ENCODE measurements at regions not wholly inside any gene's neighbourhood (a gene's known extent, or its start where the extent isn't known, plus 50 kb on each side); places are given as distances from the start of the nearest gene placed in this dataset.

DNA sequence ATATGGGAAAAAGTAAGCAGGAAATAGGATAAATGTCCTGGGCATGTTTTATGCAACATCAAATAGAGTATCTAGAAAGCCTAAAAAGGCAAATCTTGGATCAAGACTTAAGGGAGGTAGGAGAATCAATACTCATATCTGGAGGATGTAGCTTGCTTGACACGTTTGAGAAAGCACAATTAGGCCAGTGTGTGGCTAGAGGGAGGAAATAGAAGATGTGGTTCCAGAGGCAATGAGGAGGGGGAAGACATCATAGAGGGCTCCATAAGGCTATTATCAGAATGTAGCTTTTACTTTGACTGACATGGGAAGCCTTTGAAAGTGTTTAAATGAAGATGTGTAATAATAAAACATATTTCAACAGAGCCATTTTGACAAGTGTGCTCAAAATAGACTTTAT is 200.7 kb upstream of the CDH12 start:
- TF ChIP-seq, protein P1, sequence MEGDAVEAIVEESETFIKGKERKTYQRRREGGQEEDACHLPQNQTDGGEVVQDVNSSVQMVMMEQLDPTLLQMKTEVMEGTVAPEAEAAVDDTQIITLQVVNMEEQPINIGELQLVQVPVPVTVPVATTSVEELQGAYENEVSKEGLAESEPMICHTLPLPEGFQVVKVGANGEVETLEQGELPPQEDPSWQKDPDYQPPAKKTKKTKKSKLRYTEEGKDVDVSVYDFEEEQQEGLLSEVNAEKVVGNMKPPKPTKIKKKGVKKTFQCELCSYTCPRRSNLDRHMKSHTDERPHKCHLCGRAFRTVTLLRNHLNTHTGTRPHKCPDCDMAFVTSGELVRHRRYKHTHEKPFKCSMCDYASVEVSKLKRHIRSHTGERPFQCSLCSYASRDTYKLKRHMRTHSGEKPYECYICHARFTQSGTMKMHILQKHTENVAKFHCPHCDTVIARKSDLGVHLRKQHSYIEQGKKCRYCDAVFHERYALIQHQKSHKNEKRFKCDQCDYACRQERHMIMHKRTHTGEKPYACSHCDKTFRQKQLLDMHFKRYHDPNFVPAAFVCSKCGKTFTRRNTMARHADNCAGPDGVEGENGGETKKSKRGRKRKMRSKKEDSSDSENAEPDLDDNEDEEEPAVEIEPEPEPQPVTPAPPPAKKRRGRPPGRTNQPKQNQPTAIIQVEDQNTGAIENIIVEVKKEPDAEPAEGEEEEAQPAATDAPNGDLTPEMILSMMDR (IDR thresholded peaks at IDR 0.05; ENCODE audit: low read depth, low read length): no peak
- in situ Hi-C loops (cut with HindIII; ENCODE audit: low sequenced_read_pairs): no loop called here
- no peak overlapping the region for H3K4me3 ChIP-seq (ENCODE audit: low read depth, low read length)
- DNase-seq (ENCODE audit: low read depth, low spot score): no peak

DNA sequence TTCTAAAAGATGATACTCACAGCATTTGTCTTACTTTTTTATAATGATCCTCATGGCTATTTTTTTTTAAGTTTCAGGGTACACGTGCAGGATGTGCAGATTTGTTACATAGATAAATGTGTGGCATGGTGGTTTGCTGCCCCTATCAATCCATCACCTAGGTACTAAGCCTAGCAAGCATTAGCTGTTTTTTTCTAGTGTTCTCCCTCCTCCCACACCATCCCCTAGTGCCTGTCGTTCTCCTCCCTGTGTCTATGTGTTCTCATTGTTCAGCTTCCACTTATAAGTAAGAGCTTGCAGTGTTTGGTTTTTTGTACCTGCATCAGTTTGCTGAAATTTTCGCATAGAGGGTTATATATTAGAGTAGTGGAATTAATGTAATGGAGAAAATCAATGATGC is 189.1 kb upstream of the CDH12 start:
- H3K4me3 ChIP-seq (ENCODE audit: low read depth, low read length): no peak overlapping the region
- TF ChIP-seq, protein P1 (IDR thresholded peaks at IDR 0.05; ENCODE audit: low read depth, low read length): no peak
- no peak for DNase-seq (ENCODE audit: low read depth, low spot score)
- in situ Hi-C loops (cut with HindIII; ENCODE audit: low sequenced_read_pairs): no loop called here

DNA sequence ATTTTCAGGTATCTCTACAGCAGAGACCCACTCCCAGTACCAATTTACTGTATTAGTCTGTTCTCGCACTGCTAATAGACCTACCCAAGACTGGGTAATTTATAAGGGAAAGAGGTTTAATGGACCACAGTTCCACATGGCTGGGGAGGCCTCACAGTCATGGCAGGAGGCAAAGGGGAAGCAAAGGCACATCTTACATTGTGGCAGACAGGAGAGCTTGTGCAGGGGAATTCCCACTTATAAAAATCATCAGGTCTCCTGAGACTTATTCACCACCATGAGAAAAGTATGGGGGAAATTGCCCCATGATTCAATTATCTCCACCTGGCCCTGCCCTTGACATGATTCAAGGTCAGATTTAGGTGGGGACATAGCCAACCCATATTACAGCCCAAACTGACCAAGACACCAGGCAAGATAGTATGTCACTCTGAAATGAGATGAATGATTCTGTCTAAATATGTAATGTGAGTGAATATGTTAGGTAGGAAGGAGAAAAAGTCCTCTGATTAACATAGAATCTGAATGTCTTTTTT is 182.5 kb upstream of the CDH12 start:
- DNase-seq (ENCODE audit: low read depth, low spot score): no peak
- TF ChIP-seq, protein P1 (IDR thresholded peaks at IDR 0.05; ENCODE audit: low read depth, low read length): no peak

DNA sequence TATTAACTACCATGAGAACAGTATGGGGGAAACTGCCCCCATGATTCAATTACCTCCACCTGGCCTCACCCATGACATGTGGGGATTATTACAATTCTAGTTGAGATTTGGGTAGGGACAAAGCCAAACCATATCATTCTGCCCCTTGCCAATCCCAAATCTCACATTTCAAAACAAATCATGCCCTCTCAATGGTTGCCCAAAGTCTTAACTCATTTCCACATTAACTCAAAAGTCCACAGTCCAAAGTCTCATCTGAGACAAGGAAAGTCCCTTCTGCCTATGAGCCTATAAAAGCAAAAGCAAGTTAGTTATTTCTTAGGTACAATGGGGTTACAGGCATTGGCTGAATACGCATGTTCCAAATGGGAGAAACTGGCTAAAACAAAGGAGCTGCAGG is 180.7 kb upstream of the CDH12 start:
- H3K4me3 ChIP-seq (ENCODE audit: low read depth, low read length): no peak overlapping the region
- in situ Hi-C loops (cut with HindIII; ENCODE audit: low sequenced_read_pairs): no loop called here
- TF ChIP-seq, protein P1 (IDR thresholded peaks at IDR 0.05; ENCODE audit: low read depth, low read length): no peak
- DNase-seq (ENCODE audit: low read depth, low spot score): no peak

More for the DNA sequence above, 182.5 kb upstream of the CDH12 start:
- in situ Hi-C loops (cut with HindIII; ENCODE audit: low sequenced_read_pairs): no loop called here
- H3K4me3 ChIP-seq (ENCODE audit: low read depth, low read length): no peak overlapping the region

DNA sequence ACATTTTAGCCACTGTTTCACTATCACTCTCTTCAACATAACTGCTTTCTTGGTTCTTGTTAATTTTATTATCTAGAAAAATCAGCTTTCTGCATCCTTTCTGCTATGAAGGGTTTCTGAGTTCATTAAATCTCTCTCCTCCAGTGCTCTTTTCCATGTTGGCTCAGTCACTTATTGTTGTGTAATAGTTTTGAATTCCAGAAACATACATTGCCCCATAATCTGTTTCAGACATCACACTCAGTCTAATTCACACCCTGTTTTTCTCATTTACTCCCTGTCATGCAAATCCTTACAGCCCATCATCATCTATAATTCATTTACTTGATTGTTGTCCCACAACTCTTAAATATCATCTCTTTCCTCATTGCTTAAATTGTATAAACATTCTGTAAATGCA is 176.1 kb upstream of the CDH12 start:
- in situ Hi-C loops (cut with HindIII; ENCODE audit: low sequenced_read_pairs): no loop called here
- DNase-seq (ENCODE audit: low read depth, low spot score): no peak
- no peak overlapping the region for H3K4me3 ChIP-seq (ENCODE audit: low read depth, low read length)
- TF ChIP-seq, protein P1 (IDR thresholded peaks at IDR 0.05; ENCODE audit: low read depth, low read length): no peak

DNA sequence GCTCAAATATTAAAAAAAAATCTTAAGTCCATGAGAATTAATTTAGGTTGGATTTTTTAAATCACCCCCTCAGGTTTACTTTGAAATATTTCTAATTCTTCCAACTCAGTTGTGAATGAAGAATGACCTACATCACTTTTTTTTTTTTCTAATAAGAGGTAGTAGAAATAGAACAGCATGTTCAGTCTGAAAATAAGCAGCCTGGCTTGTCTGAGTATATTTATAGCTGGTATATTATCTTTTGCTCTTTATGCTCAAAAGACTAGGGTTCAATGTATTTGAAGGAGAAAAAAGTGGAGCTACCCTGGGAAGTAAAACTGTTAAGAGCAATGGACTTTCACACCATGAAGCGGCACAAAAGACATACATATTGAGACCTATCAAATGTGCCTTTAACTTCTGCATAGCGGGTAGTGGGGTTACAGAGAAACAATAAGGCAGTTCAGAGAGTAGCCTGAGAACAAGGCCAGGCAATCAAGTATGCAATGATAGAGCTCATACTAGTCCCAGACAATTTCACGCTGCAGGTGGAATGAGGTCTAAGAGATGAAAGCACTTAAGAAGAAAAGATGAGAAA is 175.4 kb upstream of the CDH12 start:
- TF ChIP-seq, protein P1 (IDR thresholded peaks at IDR 0.05; ENCODE audit: low read depth, low read length): no peak
- DNase-seq (ENCODE audit: low read depth, low spot score): no peak
- in situ Hi-C loops (cut with HindIII; ENCODE audit: low sequenced_read_pairs): no loop called here
- no peak overlapping the region for H3K4me3 ChIP-seq (ENCODE audit: low read depth, low read length)
